ENCODE measurements at regions not wholly inside any gene's neighbourhood (a gene's known extent, or its start where the extent isn't known, plus 50 kb on each side); places are given as distances from the start of the nearest gene placed in this dataset.

DNA sequence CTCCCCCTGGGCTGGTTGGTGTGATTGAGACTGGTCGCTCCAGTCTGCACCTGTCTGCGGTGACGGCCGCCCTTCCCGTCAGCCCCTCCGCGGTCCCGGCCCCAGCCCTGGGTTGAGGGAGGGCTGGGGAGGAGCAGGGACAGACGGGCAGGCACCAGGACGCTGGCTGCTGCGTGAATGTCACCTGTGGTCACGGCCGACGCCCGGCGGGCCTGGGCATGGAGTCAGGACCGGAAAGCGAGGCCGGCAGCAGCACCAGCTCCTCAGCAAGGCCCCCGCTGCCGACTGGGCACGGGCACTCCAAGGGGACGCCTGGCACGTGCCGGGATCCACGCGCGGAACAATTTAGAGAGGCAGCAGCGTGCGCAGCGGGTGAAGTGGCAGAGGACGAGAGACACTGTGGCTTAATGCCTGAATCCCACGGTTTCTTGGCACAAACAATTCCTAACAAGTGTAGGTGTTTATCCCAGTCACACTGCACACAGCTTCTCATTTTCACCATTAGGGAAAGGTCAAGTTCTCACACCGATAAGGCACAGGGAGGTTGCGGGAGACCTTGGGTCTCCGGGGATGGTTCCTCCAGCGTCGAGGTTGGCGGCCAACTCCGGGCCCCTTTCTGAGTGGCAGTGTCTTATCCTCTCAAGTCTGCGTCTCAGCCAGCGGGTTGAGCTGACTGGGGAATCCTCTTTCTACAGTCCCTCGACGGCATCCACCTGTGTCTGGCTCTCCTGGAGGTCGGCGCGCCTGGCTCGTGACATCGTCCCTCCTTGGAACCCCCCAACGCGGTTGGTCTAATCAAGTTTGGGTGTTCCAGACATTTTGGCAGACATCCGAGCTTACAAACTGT lies 66.4 kb upstream of the ADGRA1 start:
- H3K36me3 ChIP-seq (ENCODE audit: insufficient read depth, low read length): no peaks in the 10 kb centered on the region
- H3K4me2 ChIP-seq (ENCODE audit: low read length): no peak overlapping the region
- no peaks in the 10 kb centered on the region for H3K4me1 Mint-ChIP-seq (ENCODE audit: low read depth, unreplicated experiment)
- no peaks in the 10 kb centered on the region for H4K20me1 ChIP-seq (ENCODE audit: insufficient read depth, low read length)
- H3K9me3 ChIP-seq (ENCODE audit: insufficient read depth, low read depth, low read length): no peaks in the 10 kb centered on the region
- FAIRE-seq: no peak
- peaks cover 43% of the 10 kb centered on the region for H3K27me3 Mint-ChIP-seq (ENCODE audit: low read depth, unreplicated experiment)
- no peaks in the 10 kb centered on the region for H3K27me3 ChIP-seq (ENCODE audit: insufficient read depth, low read length)
- H3K4me3 ChIP-seq (ENCODE audit: insufficient read depth, low read depth, low read length): no peak overlapping the region
- H3K9ac ChIP-seq (ENCODE audit: low read length): no peak overlapping the region
- no peak overlapping the region for H3K4me3 Mint-ChIP-seq (ENCODE audit: unreplicated experiment)
- H3K36me3 Mint-ChIP-seq (ENCODE audit: low read depth, unreplicated experiment): peaks cover 4% of the 10 kb centered on the region
- H3K27ac ChIP-seq (ENCODE audit: low read depth, low read length): no peak overlapping the region
- TF ChIP-seq, protein P1, sequence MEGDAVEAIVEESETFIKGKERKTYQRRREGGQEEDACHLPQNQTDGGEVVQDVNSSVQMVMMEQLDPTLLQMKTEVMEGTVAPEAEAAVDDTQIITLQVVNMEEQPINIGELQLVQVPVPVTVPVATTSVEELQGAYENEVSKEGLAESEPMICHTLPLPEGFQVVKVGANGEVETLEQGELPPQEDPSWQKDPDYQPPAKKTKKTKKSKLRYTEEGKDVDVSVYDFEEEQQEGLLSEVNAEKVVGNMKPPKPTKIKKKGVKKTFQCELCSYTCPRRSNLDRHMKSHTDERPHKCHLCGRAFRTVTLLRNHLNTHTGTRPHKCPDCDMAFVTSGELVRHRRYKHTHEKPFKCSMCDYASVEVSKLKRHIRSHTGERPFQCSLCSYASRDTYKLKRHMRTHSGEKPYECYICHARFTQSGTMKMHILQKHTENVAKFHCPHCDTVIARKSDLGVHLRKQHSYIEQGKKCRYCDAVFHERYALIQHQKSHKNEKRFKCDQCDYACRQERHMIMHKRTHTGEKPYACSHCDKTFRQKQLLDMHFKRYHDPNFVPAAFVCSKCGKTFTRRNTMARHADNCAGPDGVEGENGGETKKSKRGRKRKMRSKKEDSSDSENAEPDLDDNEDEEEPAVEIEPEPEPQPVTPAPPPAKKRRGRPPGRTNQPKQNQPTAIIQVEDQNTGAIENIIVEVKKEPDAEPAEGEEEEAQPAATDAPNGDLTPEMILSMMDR (IDR thresholded peaks at IDR 0.05; ENCODE audit: insufficient read depth, low read depth, low read length): no peak
- TF ChIP-seq EZH2 (IDR thresholded peaks at IDR 0.05; ENCODE audit: insufficient read depth, low read length): no peak
- H3K4me1 ChIP-seq (ENCODE audit: insufficient read depth, low read length): no peaks in the 10 kb centered on the region
- H3K27ac Mint-ChIP-seq (ENCODE audit: unreplicated experiment): no peak overlapping the region
- no peaks in the 10 kb centered on the region for H3K79me2 ChIP-seq (ENCODE audit: insufficient read depth, low read length)
- no peak overlapping the region for H2AFZ ChIP-seq (ENCODE audit: low read depth, low read length)
- DNase-seq (ENCODE audit: low read depth): no peak
- peaks cover 2% of the 10 kb centered on the region for H3K9me3 Mint-ChIP-seq (ENCODE audit: unreplicated experiment)

DNA sequence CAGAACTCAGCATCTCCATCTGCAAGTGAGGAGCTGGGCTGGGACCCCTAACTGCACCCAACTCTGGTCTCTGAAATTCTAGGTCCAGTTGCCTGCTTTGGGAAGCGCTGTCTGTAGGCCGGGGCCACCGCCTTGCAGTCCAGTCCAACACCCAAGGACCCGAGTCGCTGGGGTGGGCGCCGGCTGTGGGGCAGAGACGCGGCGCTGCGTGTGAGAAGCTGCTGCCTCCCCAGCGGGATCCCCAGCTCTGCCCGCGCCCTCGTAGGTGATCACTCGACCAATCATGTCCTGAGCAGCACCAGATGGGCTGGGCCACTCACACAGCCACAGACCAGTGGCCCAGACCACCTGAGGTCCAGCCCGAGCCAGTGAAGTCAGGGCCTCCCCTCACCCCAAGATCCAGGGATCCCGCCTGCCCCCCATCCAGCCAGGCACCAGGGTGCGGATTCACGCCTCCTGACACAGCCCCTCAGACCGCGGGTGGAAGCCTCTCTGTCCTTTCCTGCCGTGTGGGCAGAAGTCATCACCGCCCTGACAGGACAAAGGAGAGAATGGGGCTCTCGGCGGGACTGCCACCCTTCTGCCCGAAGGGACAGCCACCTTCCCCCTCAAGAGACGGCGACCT lies 67.4 kb upstream of the ADGRA1 start:
- no peak for FAIRE-seq
- no peak overlapping the region for H3K4me2 ChIP-seq (ENCODE audit: low read length)
- H3K9ac ChIP-seq (ENCODE audit: low read length): no peak overlapping the region

More for the DNA sequence above, 67.4 kb upstream of the ADGRA1 start:
- DNase-seq (ENCODE audit: low read depth): no peak
- H3K27ac Mint-ChIP-seq (ENCODE audit: unreplicated experiment): no peak overlapping the region
- H4K20me1 ChIP-seq (ENCODE audit: insufficient read depth, low read length): no peaks in the 10 kb centered on the region
- peaks cover 2% of the 10 kb centered on the region for H3K9me3 Mint-ChIP-seq (ENCODE audit: unreplicated experiment)
- H3K36me3 ChIP-seq (ENCODE audit: insufficient read depth, low read length): no peaks in the 10 kb centered on the region
- no peak overlapping the region for H2AFZ ChIP-seq (ENCODE audit: low read depth, low read length)
- H3K79me2 ChIP-seq (ENCODE audit: insufficient read depth, low read length): no peaks in the 10 kb centered on the region
- peaks cover 4% of the 10 kb centered on the region for H3K36me3 Mint-ChIP-seq (ENCODE audit: low read depth, unreplicated experiment)
- no peak overlapping the region for H3K4me3 Mint-ChIP-seq (ENCODE audit: unreplicated experiment)
- no peak overlapping the region for H3K4me3 ChIP-seq (ENCODE audit: insufficient read depth, low read depth, low read length)
- no peak overlapping the region for H3K27ac ChIP-seq (ENCODE audit: low read depth, low read length)
- no peaks in the 10 kb centered on the region for H3K4me1 Mint-ChIP-seq (ENCODE audit: low read depth, unreplicated experiment)
- no peaks in the 10 kb centered on the region for H3K4me1 ChIP-seq (ENCODE audit: insufficient read depth, low read length)
- H3K27me3 ChIP-seq (ENCODE audit: insufficient read depth, low read length): no peaks in the 10 kb centered on the region
- TF ChIP-seq, protein P1 (IDR thresholded peaks at IDR 0.05; ENCODE audit: insufficient read depth, low read depth, low read length): no peak
- TF ChIP-seq EZH2 (IDR thresholded peaks at IDR 0.05; ENCODE audit: insufficient read depth, low read length): no peak
- no peaks in the 10 kb centered on the region for H3K9me3 ChIP-seq (ENCODE audit: insufficient read depth, low read depth, low read length)
- peaks cover 37% of the 10 kb centered on the region for H3K27me3 Mint-ChIP-seq (ENCODE audit: low read depth, unreplicated experiment)

Data from astrocyte (in vitro differentiated cells and primary cell).